Loucy (cell line): ENCODE measurements at regions not wholly inside any gene's neighbourhood (a gene's known extent, or its start where the extent isn't known, plus 50 kb on each side); places are given as distances from the start of the nearest gene placed in this dataset.

Source experiments
- H2AFZ ChIP-seq: fragments of 200-600 bp; sonication (generic); 2 replicates; pipeline ENCODE4 v1.6.0; 2016; ENCODE audit warnings: antibody characterized with exemption, mild to moderate bottlenecking, low read length, moderate library complexity
- H3F3A ChIP-seq: fragments of 200-600 bp; 2 replicates; pipeline ENCODE4 v1.6.0; 2016; ENCODE audit warnings: antibody characterized with exemption, low read depth, mild to moderate bottlenecking
- H3K27me3 ChIP-seq: fragments of 200-600 bp; sonication (generic); 2 replicates; pipeline ENCODE4 v1.6.1; 2014; ENCODE audit warnings: low read length, mild to moderate bottlenecking; ENCODE audit not compliant: insufficient read depth, poor library complexity, severe bottlenecking
- H3K36me3 ChIP-seq: fragments of 200-600 bp; sonication (generic); 2 replicates; pipeline ENCODE4 v1.6.1; 2016; ENCODE audit warnings: low read length; ENCODE audit not compliant: insufficient read depth
- H3K4me1 ChIP-seq: fragments of 200-600 bp; sonication (generic); 2 replicates; pipeline ENCODE4 v1.5.1; 2014; ENCODE audit warnings: low read length, mild to moderate bottlenecking; ENCODE audit not compliant: insufficient read depth, poor library complexity, severe bottlenecking
- H3K4me2 ChIP-seq: fragments of 200-600 bp; sonication (generic); 2 replicates; pipeline ENCODE4 v1.6.0; 2014; ENCODE audit warnings: antibody characterized with exemption, low read length, low read depth, mild to moderate bottlenecking; ENCODE audit not compliant: poor library complexity, severe bottlenecking
- H3K4me3 ChIP-seq: fragments of 200-600 bp; sonication (generic); 2 replicates; pipeline ENCODE4 v1.5.1; 2014; ENCODE audit warnings: low read length, mild to moderate bottlenecking, mixed read lengths; ENCODE audit not compliant: poor library complexity, severe bottlenecking
- H3K79me2 ChIP-seq: fragments of 200-600 bp; sonication (generic); 2 replicates; pipeline ENCODE4 v1.6.1; 2014; ENCODE audit warnings: low read length; ENCODE audit not compliant: insufficient read depth
- H3K9ac ChIP-seq: fragments of 200-600 bp; sonication (generic); 2 replicates; pipeline ENCODE4 v1.6.0; 2014; ENCODE audit warnings: mild to moderate bottlenecking, low read depth, low read length, moderate library complexity; ENCODE audit not compliant: poor library complexity, severe bottlenecking
- H3K9me2 ChIP-seq: fragments of 200-600 bp; sonication (generic); replicated peaks from 2 replicates; pipeline ENCODE4 v1.6.1; 2016; ENCODE audit warnings: low read depth, low read length, mixed read lengths
- H3K9me3 ChIP-seq: fragments of 200-600 bp; sonication (generic); 2 replicates; pipeline ENCODE4 v1.6.1; 2014; ENCODE audit warnings: mild to moderate bottlenecking, antibody characterized with exemption, low read length, low read depth; ENCODE audit not compliant: insufficient read depth
- H4K20me1 ChIP-seq: fragments of 200-600 bp; sonication (generic); 2 replicates; pipeline ENCODE4 v1.6.0; 2014; ENCODE audit warnings: antibody characterized with exemption, low read length, mild to moderate bottlenecking; ENCODE audit not compliant: insufficient read depth, poor library complexity, severe bottlenecking
- EZH2phosphoT487 ChIP-seq: fragments of 200-600 bp; IDR thresholded peaks from 2 replicates; pipeline ENCODE4 v1.6.1; 2018; ENCODE audit warnings: antibody characterized with exemption, mild to moderate bottlenecking, moderate library complexity, borderline replicate concordance
- TF ChIP-seq, protein P1 (sequence below): fragments of 200-600 bp; sonication (generic); conservative IDR thresholded peaks from 2 replicates; pipeline ENCODE4 v1.5.1; 2014; ENCODE audit warnings: mild to moderate bottlenecking, antibody characterized with exemption, low read length

DNA sequence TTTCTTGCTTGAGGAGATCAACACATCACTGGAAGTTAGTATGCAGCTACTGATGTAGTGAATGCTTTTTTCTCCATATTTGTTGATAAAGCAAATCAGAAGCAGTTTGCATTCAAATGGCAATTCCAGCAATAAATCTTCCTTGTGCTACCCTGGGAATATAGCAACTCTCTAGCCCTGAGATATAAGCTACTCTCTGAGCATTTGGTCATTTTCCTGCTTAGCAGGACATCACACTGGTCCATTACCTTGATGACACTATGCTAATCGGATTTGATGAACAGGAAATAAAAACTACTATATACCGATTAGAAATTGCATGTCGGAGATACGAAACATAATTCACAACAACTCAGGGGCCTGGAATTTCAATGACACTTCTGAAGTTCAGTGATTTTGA lies 152.7 kb downstream of the CBLN2 start:
- Histone ChIP-seq H3K27me3 (no peaks in the 10 kb centered on the region), H3K4me1 (no peaks in the 10 kb centered on the region), H3K36me3 (no peaks in the 10 kb centered on the region), H3K9me2 (no peaks in the 10 kb centered on the region), H3K9me3 (no peaks in the 10 kb centered on the region), H3K4me2 (no peak overlapping the region), H2AFZ (no peak overlapping the region), H4K20me1 (no peaks in the 10 kb centered on the region), H3F3A (no peaks in the 10 kb centered on the region), H3K79me2 (no peaks in the 10 kb centered on the region), H3K9ac (no peak overlapping the region), H3K4me3 (no peak overlapping the region)
- TF ChIP-seq EZH2phosphoT487 = no peak
- TF ChIP-seq, protein P1, sequence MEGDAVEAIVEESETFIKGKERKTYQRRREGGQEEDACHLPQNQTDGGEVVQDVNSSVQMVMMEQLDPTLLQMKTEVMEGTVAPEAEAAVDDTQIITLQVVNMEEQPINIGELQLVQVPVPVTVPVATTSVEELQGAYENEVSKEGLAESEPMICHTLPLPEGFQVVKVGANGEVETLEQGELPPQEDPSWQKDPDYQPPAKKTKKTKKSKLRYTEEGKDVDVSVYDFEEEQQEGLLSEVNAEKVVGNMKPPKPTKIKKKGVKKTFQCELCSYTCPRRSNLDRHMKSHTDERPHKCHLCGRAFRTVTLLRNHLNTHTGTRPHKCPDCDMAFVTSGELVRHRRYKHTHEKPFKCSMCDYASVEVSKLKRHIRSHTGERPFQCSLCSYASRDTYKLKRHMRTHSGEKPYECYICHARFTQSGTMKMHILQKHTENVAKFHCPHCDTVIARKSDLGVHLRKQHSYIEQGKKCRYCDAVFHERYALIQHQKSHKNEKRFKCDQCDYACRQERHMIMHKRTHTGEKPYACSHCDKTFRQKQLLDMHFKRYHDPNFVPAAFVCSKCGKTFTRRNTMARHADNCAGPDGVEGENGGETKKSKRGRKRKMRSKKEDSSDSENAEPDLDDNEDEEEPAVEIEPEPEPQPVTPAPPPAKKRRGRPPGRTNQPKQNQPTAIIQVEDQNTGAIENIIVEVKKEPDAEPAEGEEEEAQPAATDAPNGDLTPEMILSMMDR = no peak

DNA sequence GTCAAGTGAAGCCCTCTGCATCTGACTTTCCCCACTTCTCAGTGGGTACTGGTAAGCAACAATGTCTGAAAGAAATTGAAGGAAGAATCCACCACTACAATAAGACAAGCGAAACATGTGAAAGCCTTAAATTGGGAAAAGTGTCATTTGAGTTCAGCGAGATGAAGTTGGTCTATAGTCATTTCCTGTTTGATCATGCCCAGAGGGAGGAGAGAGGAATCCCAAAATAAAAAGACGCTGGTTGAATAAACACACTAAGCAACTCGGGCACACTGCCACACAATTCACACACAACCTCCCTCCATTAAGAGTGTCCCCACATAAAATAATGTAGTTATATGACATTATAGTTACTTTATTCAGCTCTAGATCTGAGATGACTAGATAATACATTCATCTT lies 166.1 kb downstream of the CBLN2 start:
- H3K27me3 ChIP-seq = no peaks in the 10 kb centered on the region
- H3K9me3 ChIP-seq = no peaks in the 10 kb centered on the region
- no peaks in the 10 kb centered on the region for H3K36me3 ChIP-seq
- TF ChIP-seq, protein P1 = no peak
- TF ChIP-seq EZH2phosphoT487 = no peak
- no peaks in the 10 kb centered on the region for H3K9me2 ChIP-seq
- H3F3A ChIP-seq = no peaks in the 10 kb centered on the region
- H3K4me2 ChIP-seq = no peak overlapping the region
- H3K4me1 ChIP-seq = no peaks in the 10 kb centered on the region
- no peak overlapping the region for H2AFZ ChIP-seq
- no peak overlapping the region for H3K4me3 ChIP-seq
- H4K20me1 ChIP-seq = no peaks in the 10 kb centered on the region
- H3K79me2 ChIP-seq = no peaks in the 10 kb centered on the region
- H3K9ac ChIP-seq = no peak overlapping the region

DNA sequence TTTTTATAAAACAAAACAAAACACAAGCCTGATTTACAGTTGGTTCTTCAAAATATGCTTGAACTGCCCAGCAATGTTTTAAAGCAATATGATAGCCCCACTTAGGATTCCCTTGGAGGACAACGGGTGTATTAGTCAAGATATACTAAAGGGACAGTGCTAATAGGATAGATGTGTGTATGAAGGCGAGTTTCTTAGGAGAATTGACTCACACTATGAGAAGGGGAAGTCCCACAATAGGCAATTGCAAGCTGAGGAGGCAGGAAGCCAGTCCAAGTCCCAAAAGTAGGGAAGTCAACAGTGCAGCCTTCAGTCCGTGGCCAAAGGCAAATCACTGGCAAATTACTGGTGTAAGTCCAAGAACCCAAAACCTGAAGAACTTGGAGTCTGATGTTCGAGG lies 167.9 kb downstream of the CBLN2 start:
- no peaks in the 10 kb centered on the region for H3K4me1 ChIP-seq
- H3K9me3 ChIP-seq = no peaks in the 10 kb centered on the region
- no peaks in the 10 kb centered on the region for H3K27me3 ChIP-seq
- H2AFZ ChIP-seq = no peak overlapping the region
- no peaks in the 10 kb centered on the region for H3K9me2 ChIP-seq
- no peaks in the 10 kb centered on the region for H3K79me2 ChIP-seq
- TF ChIP-seq EZH2phosphoT487 = no peak
- TF ChIP-seq, protein P1 = no peak
- no peak overlapping the region for H3K4me3 ChIP-seq
- no peak overlapping the region for H3K4me2 ChIP-seq
- H4K20me1 ChIP-seq = no peaks in the 10 kb centered on the region
- H3K9ac ChIP-seq = no peak overlapping the region
- no peaks in the 10 kb centered on the region for H3K36me3 ChIP-seq
- no peaks in the 10 kb centered on the region for H3F3A ChIP-seq
